Stimulated activated CD4-positive, alpha-beta T cell treated with anti-CD3 and anti-CD28 coated beads, TNF-alpha, amount 100 ng/mL, for 24 hours (primary cell): ENCODE measurements at regions not wholly inside any gene's neighbourhood (a gene's known extent, or its start where the extent isn't known, plus 50 kb on each side); places are given as distances from the start of the nearest gene placed in this dataset.

Experiments used
- DNase-seq, 3 experiments: peaks; one replicate each; pipeline ENCODE4 v3.0.0-alpha.2; 2020; ENCODE audit warnings: low read depth in 3 of 3

DNA sequence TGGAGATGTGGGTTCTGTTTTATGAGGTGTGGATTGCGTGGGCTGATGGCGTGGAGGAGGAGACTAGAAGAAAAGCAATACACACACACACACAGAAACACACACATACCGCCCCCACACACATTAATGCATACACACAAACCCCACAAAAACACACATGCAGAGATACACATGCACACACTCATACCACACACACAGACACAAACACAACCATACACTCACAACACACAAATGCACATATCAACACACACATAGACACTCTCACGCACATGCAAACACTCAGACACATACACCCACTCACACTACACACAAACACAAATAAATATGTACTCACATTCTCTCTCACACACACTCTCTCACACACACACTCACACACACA is 75.7 kb upstream of the UBL3 start:
- DNase-seq: no peak

- no peak for DNase-seq
Measured at GRCh38 chr13:29925457-29926097, 75.2 kb upstream of the UBL3 start.

- no peak for DNase-seq
Measured at GRCh38 chr13:29924482-29925350, 74.3 kb upstream of the UBL3 start.

GRCh38 chr13:29923554-29924481 is 73.4 kb upstream of the UBL3 start:
- peak; percentile 19 to 69 (median 47) for DNase-seq

GRCh38 chr13:29922896-29923295 is 72.5 kb upstream of the UBL3 start:
- no peak for DNase-seq

GRCh38 chr13:29922281-29922821 is 71.9 kb upstream of the UBL3 start:
- no peak for DNase-seq

DNA sequence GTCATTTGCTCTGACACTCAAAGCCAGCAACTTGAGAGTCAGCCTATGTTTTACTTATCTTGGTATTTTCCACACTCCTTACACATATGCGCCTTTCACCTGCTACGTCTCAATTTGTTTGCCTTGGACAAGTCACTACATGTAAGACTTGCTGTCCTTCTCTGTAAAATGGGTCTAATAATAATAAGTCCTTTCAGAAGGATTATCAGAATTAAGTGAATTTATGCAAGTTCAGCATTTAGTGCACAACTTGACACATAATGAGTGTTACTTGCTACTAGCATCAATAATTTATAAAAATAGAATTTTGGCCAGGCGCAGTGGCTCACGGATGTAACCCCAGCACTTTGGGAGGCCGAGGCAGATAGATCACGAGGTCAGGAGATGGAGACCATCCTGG is 71.1 kb upstream of the UBL3 start:
- DNase-seq: no peak

DNA sequence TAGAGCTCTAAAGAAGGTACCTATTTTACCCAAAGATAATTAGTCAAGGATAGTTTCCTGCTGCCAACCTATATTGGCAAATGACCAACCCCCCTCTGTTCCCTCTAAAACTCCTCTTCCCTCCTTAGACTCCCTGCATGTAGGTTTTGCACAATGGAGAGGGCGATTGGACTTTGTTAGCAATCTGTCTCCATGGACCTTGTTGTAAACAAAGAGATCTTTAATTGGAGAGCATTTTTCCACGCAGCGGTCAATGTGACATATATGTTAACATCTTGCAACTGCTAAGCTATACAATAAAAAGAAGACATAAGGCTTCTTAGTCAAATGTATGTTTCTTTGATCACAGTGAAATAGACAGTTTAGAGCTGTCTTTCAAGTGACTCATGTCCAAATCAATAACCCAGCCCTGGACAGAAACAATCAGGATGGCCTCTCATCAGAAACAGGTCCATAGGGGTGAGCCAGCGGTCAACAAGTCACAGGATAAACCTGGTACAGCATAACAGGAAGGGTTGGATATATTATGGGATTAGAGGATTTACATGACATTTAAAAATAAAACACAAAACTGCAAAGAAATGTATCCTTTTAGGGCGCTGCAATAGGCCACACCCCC is 69.7 kb upstream of the UBL3 start:
- DNase-seq: no peak

GRCh38 chr13:29918845-29919244 is 68.4 kb upstream of the UBL3 start:
- no peak for DNase-seq

- DNase-seq: no peak
Measured at GRCh38 chr13:29917650-29918049, 67.2 kb upstream of the UBL3 start.

- no peak for DNase-seq
Measured at GRCh38 chr13:29914581-29914980, 64.2 kb upstream of the UBL3 start.

- DNase-seq: no peak
Measured at GRCh38 chr13:29911781-29912418, 61.5 kb upstream of the UBL3 start.

DNA sequence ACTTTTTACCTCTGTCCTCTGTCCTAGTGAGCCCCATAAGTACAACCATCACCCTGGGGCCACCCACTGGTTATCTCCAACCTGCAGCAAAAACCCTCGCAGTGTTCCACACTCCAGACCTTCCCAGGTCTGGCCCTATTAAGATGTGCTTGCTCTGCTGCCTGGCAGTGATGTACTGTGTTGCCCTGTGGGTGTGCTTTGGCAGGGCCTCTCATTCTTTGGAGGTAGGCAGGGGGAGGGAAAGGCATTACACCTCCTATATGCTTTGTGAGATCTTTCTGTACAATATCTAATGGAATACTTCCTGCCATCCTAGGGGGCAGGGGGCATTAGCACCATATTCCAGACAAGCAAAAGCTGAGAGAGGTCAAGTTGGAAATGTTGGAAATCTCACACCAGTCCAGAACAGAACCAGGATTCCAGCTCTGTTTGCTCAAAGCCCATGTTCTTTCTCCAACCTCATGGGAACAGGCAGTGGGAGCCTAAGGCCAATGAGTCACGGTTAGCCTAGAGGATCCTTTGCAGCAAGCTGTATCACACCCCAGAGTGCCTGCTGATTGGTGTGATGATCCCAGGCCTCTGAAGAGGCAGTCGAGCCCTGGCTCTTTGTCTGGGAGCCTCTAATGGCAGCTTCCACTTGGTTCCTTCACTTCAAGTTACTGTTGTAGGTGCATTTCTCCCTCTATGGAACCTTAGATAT is 59.7 kb upstream of the UBL3 start:
- no peak for DNase-seq

GRCh38 chr13:29909081-29909730 is 58.8 kb upstream of the UBL3 start:
- DNase-seq: no peak

GRCh38 chr13:29908416-29909080 is 58.1 kb upstream of the UBL3 start:
- no peak for DNase-seq

DNA sequence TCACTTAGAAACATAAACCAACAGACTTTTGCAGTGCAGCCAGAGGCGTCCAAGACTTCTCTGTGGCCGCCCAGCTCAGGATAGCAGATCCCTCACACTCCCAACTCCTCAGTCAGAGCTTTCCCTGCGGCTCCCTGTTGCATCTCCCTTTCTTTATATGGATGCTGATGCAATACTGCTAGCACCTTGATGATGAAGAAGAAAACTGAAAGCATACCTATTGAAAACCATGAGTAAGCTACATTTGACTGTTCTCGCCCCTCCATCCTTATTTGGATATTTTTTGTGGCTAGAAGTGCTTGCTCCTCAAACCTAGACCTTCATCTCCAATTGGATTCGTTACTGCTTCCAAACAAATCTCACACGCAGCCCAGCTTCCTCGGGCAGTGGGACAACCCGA is 57.3 kb upstream of the UBL3 start:
- no peak for DNase-seq

GRCh38 chr13:29906432-29907011 is 56.1 kb upstream of the UBL3 start:
- no peak for DNase-seq

DNA sequence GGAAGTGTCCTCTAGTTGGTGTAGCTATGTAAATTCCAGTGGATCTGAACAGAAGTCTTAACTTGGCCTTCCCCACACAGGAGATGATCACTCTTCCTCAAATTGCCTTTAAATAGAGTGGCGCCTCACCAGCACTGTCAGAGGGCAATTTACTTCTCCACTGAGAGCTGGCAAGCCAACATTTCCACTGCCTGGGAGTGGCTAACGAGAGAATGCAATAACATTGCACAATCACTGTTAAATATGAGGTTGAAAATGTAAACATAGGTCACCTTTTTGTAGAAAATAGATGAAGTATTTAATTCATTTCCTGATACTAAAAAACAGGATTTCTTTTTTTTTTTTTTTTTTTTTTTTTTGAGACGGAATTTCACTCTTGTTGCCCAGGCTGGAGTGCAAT is 55.4 kb upstream of the UBL3 start:
- no peak for DNase-seq

GRCh38 chr13:29903996-29904395 is 53.6 kb upstream of the UBL3 start:
- DNase-seq: no peak
